Suprapubic skin (tissue), 4 donors: ENCODE measurements at regions not wholly inside any gene's neighbourhood (a gene's known extent, or its start where the extent isn't known, plus 50 kb on each side); places are given as distances from the start of the nearest gene placed in this dataset.

Experiments used
- DNase-seq, 2 donors: peaks; one replicate each; pipeline ENCODE4 v3.0.0-alpha.2; 2019; ENCODE audit warnings: low spot score in 2 of 2
- H3K27ac ChIP-seq: fragments of 200-600 bp; sonication (generic); one replicate; pipeline ENCODE4 v1.5.1; 2019
- H3K27me3 ChIP-seq: fragments of 200-600 bp; sonication (generic); one replicate; pipeline ENCODE4 v1.5.1; 2019
- H3K36me3 ChIP-seq: fragments of 200-600 bp; sonication (generic); one replicate; pipeline ENCODE4 v1.5.1; 2019
- H3K4me1 ChIP-seq: fragments of 200-600 bp; sonication (generic); one replicate; pipeline ENCODE4 v1.5.1; 2019
- H3K4me3 ChIP-seq: fragments of 200-600 bp; sonication (generic); one replicate; pipeline ENCODE4 v1.5.1; 2019; ENCODE audit warnings: mild to moderate bottlenecking
- H3K9me3 ChIP-seq: fragments of 200-600 bp; sonication (generic); one replicate; pipeline ENCODE4 v1.5.1; 2019
- EP300 ChIP-seq: sonication (generic); formaldehyde crosslinking; IDR thresholded peaks from one replicate; pipeline ENCODE4 v1.6.1; 2017; ENCODE audit warnings: antibody characterized with exemption
- POLR2A ChIP-seq, 2 donors: fragments of 450-650 bp; IDR thresholded peaks; one replicate each; pipeline ENCODE4 v1.6.1; 2017; ENCODE audit warnings: antibody characterized with exemption in 2 of 2, mild to moderate bottlenecking in 2 of 2, moderate library complexity in 2 of 2
- POLR2AphosphoS5 ChIP-seq, 3 donors: sonication (generic); formaldehyde crosslinking; IDR thresholded peaks; one replicate each; pipeline ENCODE4 v1.6.1; 2017; ENCODE audit warnings: antibody characterized with exemption in 3 of 3
- WGBS: methylation state at CpG from one replicate; pipeline ENCODE4 v1.1.5; 2018; 5-methylcytosine and 5-hydroxymethylcytosine counted together
- TF ChIP-seq, protein P1 (sequence below), 2 donors: fragments of 200-600 bp in 1 of 2; fragments of 450-650 bp in 1 of 2; sonication (generic) in 1 of 2; IDR thresholded peaks; one replicate each; pipeline ENCODE4 v1.5.1; 2016 to 2019; ENCODE audit warnings: antibody characterized with exemption in 2 of 2, mild to moderate bottlenecking in 1 of 2, moderate library complexity in 1 of 2

- Histone ChIP-seq H3K4me3 (no peak overlapping the region), H3K36me3 (no peaks in the 10 kb centered on the region), H3K4me1 (no peaks in the 10 kb centered on the region), H3K9me3 (no peaks in the 10 kb centered on the region), H3K27me3 (peaks cover 7% of the 10 kb centered on the region), H3K27ac (no peak overlapping the region)
- no peak for DNase-seq
- no peak for TF ChIP-seq EP300
- no peak for TF ChIP-seq POLR2AphosphoS5 (IDR thresholded peaks at IDR 0.05)
- TF ChIP-seq POLR2A (IDR thresholded peaks at IDR 0.05): no peak
- TF ChIP-seq, protein P1, sequence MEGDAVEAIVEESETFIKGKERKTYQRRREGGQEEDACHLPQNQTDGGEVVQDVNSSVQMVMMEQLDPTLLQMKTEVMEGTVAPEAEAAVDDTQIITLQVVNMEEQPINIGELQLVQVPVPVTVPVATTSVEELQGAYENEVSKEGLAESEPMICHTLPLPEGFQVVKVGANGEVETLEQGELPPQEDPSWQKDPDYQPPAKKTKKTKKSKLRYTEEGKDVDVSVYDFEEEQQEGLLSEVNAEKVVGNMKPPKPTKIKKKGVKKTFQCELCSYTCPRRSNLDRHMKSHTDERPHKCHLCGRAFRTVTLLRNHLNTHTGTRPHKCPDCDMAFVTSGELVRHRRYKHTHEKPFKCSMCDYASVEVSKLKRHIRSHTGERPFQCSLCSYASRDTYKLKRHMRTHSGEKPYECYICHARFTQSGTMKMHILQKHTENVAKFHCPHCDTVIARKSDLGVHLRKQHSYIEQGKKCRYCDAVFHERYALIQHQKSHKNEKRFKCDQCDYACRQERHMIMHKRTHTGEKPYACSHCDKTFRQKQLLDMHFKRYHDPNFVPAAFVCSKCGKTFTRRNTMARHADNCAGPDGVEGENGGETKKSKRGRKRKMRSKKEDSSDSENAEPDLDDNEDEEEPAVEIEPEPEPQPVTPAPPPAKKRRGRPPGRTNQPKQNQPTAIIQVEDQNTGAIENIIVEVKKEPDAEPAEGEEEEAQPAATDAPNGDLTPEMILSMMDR (IDR thresholded peaks at IDR 0.05): no peak
- WGBS: 91% methylated on average over 8 of the region's 8 CpGs
Observed at GRCh38 chr10:128622706-128623105, 496.5 kb upstream of the MKI67 start.

GRCh38 chr10:128623776-128624175, 497.6 kb upstream of the MKI67 start:
- no peak for TF ChIP-seq POLR2AphosphoS5 (IDR thresholded peaks at IDR 0.05)
- no peak for TF ChIP-seq POLR2A (IDR thresholded peaks at IDR 0.05)
- no peak for TF ChIP-seq EP300
- TF ChIP-seq, protein P1 (IDR thresholded peaks at IDR 0.05): no peak
- H3K9me3 ChIP-seq: no peaks in the 10 kb centered on the region

DNA sequence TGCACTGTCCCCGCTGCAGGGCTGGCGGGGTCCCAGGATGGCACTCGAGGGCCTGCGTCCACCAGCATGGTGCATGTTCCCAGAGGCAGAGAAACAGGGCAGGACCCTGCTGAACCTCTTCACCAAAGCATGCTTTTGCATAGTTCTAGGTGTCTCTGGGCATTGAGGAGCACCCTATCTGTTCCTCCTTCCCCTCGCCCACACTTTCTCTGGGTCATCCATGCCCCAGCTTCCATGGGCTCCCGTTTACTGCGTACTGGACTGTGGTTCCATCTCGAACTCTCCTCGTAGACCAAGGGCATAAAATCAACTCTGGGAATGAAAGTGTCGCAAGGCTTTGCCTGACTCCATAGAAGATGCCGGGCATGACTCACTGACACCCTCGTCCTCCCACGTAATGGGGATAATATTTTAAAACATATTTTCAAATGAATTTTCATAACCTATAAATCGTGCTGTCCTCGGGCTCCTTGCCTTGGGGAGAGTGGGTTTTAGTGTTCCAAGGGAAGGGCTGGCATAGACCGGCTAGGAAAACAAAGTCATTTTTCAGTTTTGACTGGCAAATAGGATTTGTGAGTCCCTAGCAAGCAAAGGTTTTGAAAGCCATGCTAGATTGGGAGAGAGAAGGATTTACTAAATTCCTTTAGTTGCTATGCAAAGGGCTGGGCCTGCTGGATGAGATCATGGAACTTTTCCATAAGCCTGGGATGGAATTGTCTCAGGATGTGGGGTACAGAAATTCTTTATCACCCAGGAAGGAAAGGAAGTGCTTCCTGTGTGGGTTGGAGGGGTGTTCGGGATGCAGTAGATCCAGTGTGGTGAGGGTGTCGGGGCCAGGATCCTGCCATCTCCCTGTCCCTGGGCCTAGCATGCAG, 498.7 kb upstream of the MKI67 start:
- Histone ChIP-seq H3K27me3 (peaks cover 4% of the 10 kb centered on the region), H3K4me1 (no peaks in the 10 kb centered on the region), H3K27ac (no peak overlapping the region), H3K9me3 (no peaks in the 10 kb centered on the region), H3K4me3 (no peak overlapping the region), H3K36me3 (no peaks in the 10 kb centered on the region)
- WGBS: 80% methylated on average over 18 of the region's 18 CpGs
- DNase-seq: no peak
- TF ChIP-seq, protein P1 (IDR thresholded peaks at IDR 0.05): no peak
- TF ChIP-seq POLR2A (IDR thresholded peaks at IDR 0.05): no peak
- no peak for TF ChIP-seq EP300
- TF ChIP-seq POLR2AphosphoS5 (IDR thresholded peaks at IDR 0.05): no peak

More at GRCh38 chr10:128623776-128624175, 497.6 kb upstream of the MKI67 start:
- DNase-seq: no peak
- no peaks in the 10 kb centered on the region for H3K36me3 ChIP-seq
- H3K4me1 ChIP-seq: no peaks in the 10 kb centered on the region
- H3K27ac ChIP-seq: no peak overlapping the region
- no peak overlapping the region for H3K4me3 ChIP-seq
- WGBS: 94% methylated on average over 15 of the region's 15 CpGs
- H3K27me3 ChIP-seq: peaks cover 6% of the 10 kb centered on the region

DNA sequence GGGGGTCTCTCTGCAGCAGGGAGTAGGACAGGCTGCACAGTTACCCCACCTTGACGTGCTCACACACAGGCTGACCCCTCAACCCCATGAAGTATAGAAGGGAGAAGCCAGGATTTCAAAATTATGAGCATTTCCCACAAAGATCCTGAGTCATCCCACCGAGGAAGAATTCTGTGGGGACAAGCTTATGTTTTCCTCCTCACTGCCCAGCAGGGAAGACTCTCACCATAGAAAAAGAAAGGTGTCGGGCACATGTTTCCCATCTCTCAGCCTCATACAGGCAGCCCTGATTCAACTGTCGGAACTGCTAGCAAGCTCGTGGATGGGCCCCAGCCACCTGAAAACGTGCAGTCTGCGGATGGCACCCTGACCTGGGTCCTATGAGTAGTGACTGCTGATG, 499.7 kb upstream of the MKI67 start:
- Histone ChIP-seq H3K36me3 (no peaks in the 10 kb centered on the region), H3K4me1 (no peaks in the 10 kb centered on the region), H3K4me3 (no peak overlapping the region), H3K27ac (no peak overlapping the region), H3K9me3 (no peaks in the 10 kb centered on the region), H3K27me3 (peaks cover 4% of the 10 kb centered on the region)
- 91% methylated on average over 7 of the region's 7 CpGs for WGBS
- DNase-seq: peak in 1 of 2 donors; percentile 48
- TF ChIP-seq, protein P1 (IDR thresholded peaks at IDR 0.05): no peak
- TF ChIP-seq EP300: no peak
- TF ChIP-seq POLR2A (IDR thresholded peaks at IDR 0.05): no peak
- TF ChIP-seq POLR2AphosphoS5 (IDR thresholded peaks at IDR 0.05): no peak

GRCh38 chr10:128626397-128627000, 500.3 kb upstream of the MKI67 start:
- H3K4me1 ChIP-seq: no peaks in the 10 kb centered on the region
- WGBS: 98% methylated on average over 6 of the region's 6 CpGs
- no peak for DNase-seq
- H3K36me3 ChIP-seq: no peaks in the 10 kb centered on the region
- H3K27ac ChIP-seq: no peak overlapping the region
- H3K9me3 ChIP-seq: no peaks in the 10 kb centered on the region
- TF ChIP-seq POLR2A (IDR thresholded peaks at IDR 0.05) (no peak), POLR2AphosphoS5 (IDR thresholded peaks at IDR 0.05) (no peak), EP300 (no peak)
- TF ChIP-seq, protein P1 (IDR thresholded peaks at IDR 0.05): no peak
- H3K27me3 ChIP-seq: peaks cover 4% of the 10 kb centered on the region
- no peak overlapping the region for H3K4me3 ChIP-seq
